RWPE1 (cell line): ENCODE measurements at regions not wholly inside any gene's neighbourhood (a gene's known extent, or its start where the extent isn't known, plus 50 kb on each side); places are given as distances from the start of the nearest gene placed in this dataset.

Source experiments
- CTCF ChIA-PET: fragments of 350-600 bp; sonication (Branson Sonifier 250); formaldehyde crosslinking; extraction: SDS; loops from one replicate; lab custom pipeline; 2021; lab: Yijun Ruan, JAX
- POLR2A ChIA-PET: fragments of 400-600 bp; formaldehyde crosslinking; extraction: SDS; loops from one replicate; lab custom pipeline; 2020; ENCODE audit warnings: antibody characterized with exemption; ENCODE audit not compliant: low non-redundant PET; lab: Yijun Ruan, JAX
- DNase-seq: peaks from one replicate; pipeline ENCODE4 v3.0.0; 2012; ENCODE audit warnings: low spot score
- H3K27ac ChIP-seq: fragments of 450-650 bp; 2 replicates; pipeline ENCODE4 v1.5.1; 2017
- TF ChIP-seq, protein P1 (sequence below): fragments of 450-650 bp; conservative IDR thresholded peaks from 2 replicates; pipeline ENCODE4 v1.5.1; 2017; ENCODE audit warnings: low read depth, mild to moderate bottlenecking

DNA sequence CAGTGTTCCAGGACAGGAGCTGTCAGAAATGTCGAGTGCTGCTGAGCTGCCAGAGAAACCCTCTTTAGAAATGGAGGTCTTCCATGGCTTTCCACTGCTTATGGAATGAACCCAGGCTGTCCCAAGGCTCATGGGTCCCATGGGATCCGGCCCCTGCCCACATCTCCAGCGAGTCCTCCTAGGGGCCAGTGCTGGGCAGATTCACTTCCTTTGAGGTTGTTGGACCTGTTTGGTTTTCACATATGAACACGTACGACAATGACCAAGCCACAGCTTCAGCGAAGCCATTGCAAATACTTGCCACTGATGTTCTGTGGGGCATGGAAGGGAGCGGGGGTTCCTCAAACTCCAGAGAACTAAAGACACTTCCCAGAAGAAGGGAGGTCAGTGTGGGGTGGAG is 483.3 kb downstream of the TBC1D22A start:
- DNase-seq, result no peak
- no peak overlapping the region for H3K27ac ChIP-seq
- ChIA-PET POLR2A (no interaction called here), CTCF (no interaction called here)
- TF ChIP-seq, protein P1, sequence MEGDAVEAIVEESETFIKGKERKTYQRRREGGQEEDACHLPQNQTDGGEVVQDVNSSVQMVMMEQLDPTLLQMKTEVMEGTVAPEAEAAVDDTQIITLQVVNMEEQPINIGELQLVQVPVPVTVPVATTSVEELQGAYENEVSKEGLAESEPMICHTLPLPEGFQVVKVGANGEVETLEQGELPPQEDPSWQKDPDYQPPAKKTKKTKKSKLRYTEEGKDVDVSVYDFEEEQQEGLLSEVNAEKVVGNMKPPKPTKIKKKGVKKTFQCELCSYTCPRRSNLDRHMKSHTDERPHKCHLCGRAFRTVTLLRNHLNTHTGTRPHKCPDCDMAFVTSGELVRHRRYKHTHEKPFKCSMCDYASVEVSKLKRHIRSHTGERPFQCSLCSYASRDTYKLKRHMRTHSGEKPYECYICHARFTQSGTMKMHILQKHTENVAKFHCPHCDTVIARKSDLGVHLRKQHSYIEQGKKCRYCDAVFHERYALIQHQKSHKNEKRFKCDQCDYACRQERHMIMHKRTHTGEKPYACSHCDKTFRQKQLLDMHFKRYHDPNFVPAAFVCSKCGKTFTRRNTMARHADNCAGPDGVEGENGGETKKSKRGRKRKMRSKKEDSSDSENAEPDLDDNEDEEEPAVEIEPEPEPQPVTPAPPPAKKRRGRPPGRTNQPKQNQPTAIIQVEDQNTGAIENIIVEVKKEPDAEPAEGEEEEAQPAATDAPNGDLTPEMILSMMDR, result no peak

DNA sequence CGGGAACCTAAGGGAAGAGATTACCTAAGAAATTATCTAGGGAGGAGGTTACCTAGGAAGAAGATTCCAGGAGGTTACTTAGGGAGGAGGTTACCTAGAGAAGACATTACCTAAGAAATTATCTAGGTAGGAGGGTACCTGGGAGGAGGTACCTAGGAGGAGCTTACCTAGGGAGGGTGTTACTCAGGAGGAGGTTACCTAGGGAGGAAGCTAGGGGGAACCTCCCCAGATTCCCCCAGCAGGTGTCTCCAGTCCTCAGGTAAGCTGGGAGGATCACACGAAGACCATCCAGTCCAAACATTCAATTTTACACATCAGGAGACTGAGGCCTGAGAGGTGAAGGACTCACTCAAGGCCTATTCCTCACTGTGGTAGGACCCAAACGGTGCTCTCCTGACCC is 482.8 kb downstream of the TBC1D22A start:
- no peak overlapping the region for H3K27ac ChIP-seq
- POLR2A ChIA-PET, result no interaction called here
- CTCF ChIA-PET, result no interaction called here
- no peak for DNase-seq
- TF ChIP-seq, protein P1, result no peak

DNA sequence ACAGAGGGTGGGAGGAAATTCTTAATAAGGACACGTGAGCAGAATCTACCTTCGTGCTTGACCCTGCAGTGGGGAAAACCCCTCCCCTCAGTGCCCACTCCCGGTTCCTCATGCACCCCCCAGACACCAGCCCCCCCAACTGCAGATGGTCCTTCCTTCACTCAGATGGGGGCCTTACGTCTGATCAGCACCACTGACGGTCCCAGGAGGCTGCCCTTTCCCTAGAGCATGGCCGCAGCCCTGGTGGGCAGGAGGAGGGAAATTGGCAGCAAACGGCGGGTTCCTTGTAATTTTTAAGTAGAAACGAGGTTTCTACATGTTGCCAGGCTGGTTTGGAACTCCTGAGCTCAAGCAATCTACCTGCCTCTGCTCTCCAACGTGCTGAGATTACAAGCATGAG is 477.7 kb downstream of the TBC1D22A start:
- TF ChIP-seq, protein P1, result no peak
- H3K27ac ChIP-seq, result no peak overlapping the region
- POLR2A ChIA-PET, result no interaction called here
- CTCF ChIA-PET, result no interaction called here
- no peak for DNase-seq

DNA sequence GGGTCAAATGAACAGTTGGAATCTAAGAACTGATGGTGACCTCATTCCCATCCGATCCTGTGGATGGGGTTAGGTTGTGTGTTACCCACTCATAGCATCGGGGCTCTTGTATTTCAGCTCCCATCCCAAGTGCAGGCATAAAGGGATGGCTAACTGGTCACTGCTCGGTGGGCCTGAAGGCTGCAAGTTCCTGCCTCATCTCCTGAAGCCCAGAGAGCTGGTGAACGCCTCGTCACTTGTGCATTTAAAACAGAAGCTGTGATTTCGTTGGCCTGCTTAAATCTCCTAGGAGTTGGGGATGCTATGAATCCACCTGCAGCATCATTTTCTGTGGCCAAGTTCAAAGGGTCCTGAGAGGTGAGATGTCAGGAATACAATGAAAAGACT is 477.0 kb downstream of the TBC1D22A start:
- DNase-seq, result no peak
- TF ChIP-seq, protein P1, result no peak
- no peak overlapping the region for H3K27ac ChIP-seq
- ChIA-PET CTCF (no interaction called here), POLR2A (no interaction called here)

DNA sequence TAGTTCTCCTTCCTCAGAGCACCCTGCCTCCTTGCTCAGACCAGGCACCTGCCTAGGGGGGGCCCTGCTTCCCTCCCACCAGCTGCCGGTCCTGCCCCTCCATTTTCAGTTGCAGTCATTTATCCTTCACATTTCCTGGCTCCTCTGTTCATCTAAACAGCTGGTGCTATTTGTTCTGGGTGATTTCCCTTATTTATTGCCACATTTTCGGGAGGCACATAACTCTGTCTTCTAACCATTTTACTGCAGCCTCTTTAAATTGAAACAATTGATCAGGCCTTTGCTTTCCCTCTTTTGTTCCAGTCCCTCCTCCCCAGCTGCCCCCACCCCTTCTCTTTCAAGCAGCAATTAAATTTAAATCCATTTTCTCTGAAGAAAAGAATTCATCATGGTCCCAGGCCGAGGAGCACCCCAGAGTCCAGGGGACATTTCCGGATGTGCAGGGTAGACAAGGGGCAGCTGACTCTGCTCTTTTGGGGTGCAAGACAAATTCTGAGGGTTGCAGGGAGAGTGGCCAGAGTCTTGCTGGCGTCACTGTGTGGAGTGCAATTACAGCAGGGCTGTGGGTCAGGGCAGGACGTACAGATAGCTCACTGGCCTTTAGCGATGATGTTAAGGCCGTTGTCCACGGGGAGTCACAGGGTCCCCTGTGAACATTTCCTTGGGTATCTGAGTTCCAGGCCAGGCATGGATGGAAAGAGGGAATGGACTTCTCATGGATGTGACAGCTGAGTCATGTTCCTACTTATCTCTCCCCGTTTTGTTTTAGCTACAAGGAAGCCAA is 476.4 kb downstream of the TBC1D22A start:
- ChIA-PET CTCF (no interaction called here), POLR2A (no interaction called here)
- TF ChIP-seq, protein P1, result no peak
- no peak overlapping the region for H3K27ac ChIP-seq
- no peak for DNase-seq

DNA sequence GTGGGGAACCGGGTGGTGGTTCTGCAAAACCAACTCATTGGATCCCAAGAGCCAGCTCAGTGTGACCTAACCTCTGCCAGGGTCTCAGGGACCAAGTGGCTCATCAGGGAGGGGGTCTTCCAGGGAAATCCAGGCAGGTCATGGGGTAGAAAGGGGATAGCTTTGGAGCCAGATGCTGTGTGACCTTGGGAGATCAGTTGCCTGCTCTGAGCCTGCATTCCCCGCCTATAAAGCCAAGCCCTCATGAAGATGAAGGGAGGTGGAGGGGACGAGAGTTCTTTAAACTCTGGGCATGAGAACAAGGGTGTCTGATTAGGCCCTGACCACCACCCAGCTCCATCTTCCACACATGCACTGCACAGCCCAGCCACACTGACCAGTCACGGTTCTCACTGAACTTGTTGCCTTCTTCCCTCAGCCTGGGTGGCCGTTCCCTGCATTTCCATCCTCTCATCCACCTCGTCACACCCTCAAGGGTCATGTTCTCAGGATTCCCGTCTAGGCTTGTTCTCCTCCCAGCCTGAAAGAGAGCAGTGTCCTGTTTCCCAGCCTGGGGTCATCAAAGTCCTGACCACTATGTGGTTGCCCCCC is 475.5 kb downstream of the TBC1D22A start:
- H3K27ac ChIP-seq, result no peak overlapping the region
- ChIA-PET CTCF (no interaction called here), POLR2A (no interaction called here)
- no peak for DNase-seq
- TF ChIP-seq, protein P1, result no peak
